ENCODE measurements at regions not wholly inside any gene's neighbourhood (a gene's known extent, or its start where the extent isn't known, plus 50 kb on each side); places are given as distances from the start of the nearest gene placed in this dataset.

- Mint-ChIP-seq H3K36me3 (ENCODE audit: insufficient read depth, unreplicated experiment) (no peaks in the 10 kb centered on the region), H3K4me3 (ENCODE audit: unreplicated experiment) (no peak overlapping the region), H3K27me3 (ENCODE audit: insufficient read depth, unreplicated experiment) (no peaks in the 10 kb centered on the region), H3K9me3 (ENCODE audit: unreplicated experiment) (no peaks in the 10 kb centered on the region), H3K27ac (ENCODE audit: unreplicated experiment) (no peak overlapping the region), H3K4me1 (ENCODE audit: low read depth, unreplicated experiment) (peaks cover 30% of the 10 kb centered on the region)
- no peaks in the 10 kb centered on the region for H3K27me3 ChIP-seq (replicated peaks; ENCODE audit: control insufficient read depth, insufficient read depth, low read length)
- no peaks in the 10 kb centered on the region for H3K36me3 ChIP-seq (ENCODE audit: control insufficient read depth, insufficient read depth, low read length)
- DNase-seq, result no peak
- no peak overlapping the region for H3K4me3 ChIP-seq (ENCODE audit: low read depth, low read length)
- TF ChIP-seq CTCF (IDR thresholded peaks at IDR 0.05; ENCODE audit: insufficient read depth in 1 of 2, low read depth in 1 of 2, low read length in 1 of 2, severe bottlenecking in 1 of 2, unreplicated experiment in 1 of 2), result no peak
- CTCF ChIA-PET, result interaction anchor here (0.5 kb wide), 1 partner anchor 14 kb away, joined by 3 read pairs; no protein-coding TSS in a partner anchor
- BruUV-seq (replicated peaks), result no TSS peak
- intact Hi-C loops (cut with micrococcal nuclease; ENCODE audit: unreplicated experiment), result no loop called here
- peaks cover 23% of the 10 kb centered on the region for H3K4me1 ChIP-seq
- no peaks in the 10 kb centered on the region for H3K9me3 ChIP-seq
- POLR2A ChIA-PET, result no interaction called here
These were observed 108.5 kb downstream of the EVX1 start for GRCh38 chr7:27351137-27351536.

GRCh38 chr7:27351786-27352185 lies 109.2 kb downstream of the EVX1 start:
- H3K4me1 Mint-ChIP-seq (ENCODE audit: low read depth, unreplicated experiment), result peaks cover 30% of the 10 kb centered on the region
- Histone ChIP-seq H3K9me3 (no peaks in the 10 kb centered on the region), H3K36me3 (ENCODE audit: control insufficient read depth, insufficient read depth, low read length) (no peaks in the 10 kb centered on the region), H3K27me3 (replicated peaks; ENCODE audit: control insufficient read depth, insufficient read depth, low read length) (no peaks in the 10 kb centered on the region), H3K4me1 (peaks cover 18% of the 10 kb centered on the region), H3K4me3 (ENCODE audit: low read depth, low read length) (no peak overlapping the region)
- no peak overlapping the region for H3K27ac Mint-ChIP-seq (ENCODE audit: unreplicated experiment)
- H3K4me3 Mint-ChIP-seq (ENCODE audit: unreplicated experiment), result no peak overlapping the region
- TF ChIP-seq CTCF (IDR thresholded peaks at IDR 0.05; ENCODE audit: insufficient read depth in 1 of 2, low read depth in 1 of 2, low read length in 1 of 2, severe bottlenecking in 1 of 2, unreplicated experiment in 1 of 2), result no peak
- H3K36me3 Mint-ChIP-seq (ENCODE audit: insufficient read depth, unreplicated experiment), result no peaks in the 10 kb centered on the region
- CTCF ChIA-PET, result interaction anchor here (0.5 kb wide), 1 partner anchor 15 kb away, joined by 3 read pairs; no protein-coding TSS in a partner anchor
- no TSS peak for BruUV-seq (replicated peaks)
- H3K27me3 Mint-ChIP-seq (ENCODE audit: insufficient read depth, unreplicated experiment), result no peaks in the 10 kb centered on the region
- H3K9me3 Mint-ChIP-seq (ENCODE audit: unreplicated experiment), result no peaks in the 10 kb centered on the region
- POLR2A ChIA-PET, result no interaction called here
- intact Hi-C loops (cut with micrococcal nuclease; ENCODE audit: unreplicated experiment), result no loop called here
- no peak for DNase-seq

DNA sequence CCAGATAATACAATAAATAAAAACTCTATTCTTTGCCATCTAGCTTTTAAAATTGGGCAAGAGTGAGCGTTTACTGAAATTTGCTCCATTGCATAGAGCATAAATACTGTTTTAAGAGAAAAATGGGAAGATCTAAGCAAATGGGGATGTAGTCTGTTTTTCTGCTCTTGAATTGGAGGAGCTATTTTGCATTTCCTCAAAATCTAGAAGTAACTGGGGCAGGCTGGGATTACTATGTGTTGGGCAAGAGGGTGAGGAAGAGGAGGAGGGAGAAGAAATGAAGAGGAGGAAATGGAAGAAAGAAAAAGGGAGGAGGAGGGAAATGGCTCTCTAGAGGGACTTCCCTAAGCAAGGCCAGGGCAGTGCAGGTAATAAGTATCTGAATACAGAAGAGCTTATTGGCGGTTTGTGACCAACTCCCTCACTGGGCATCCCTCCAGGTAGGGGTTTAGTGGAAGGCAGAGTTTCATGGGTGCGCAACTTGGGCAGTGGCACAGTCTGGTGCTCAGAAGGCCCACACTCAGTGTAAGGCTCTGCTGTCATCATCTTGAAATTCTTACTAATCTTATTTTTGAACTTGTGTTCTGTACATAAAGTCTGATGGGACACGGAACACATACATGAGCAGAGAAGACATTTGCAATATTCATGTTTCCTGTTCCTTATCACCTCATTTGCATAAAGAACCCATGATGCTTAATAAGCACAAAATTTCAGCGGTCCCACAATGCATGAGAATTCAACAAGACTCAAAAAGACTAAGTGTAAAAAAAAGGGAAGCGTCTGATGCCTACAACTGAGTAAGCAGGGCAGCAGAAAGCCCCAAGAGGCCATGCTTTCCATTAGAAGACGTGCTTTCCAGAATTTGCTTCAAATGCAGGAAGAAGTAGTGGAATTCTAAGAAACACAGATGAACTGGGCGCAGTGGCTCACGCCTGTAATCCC lies 116.9 kb downstream of the EVX1 start:
- Mint-ChIP-seq H3K27me3 (ENCODE audit: insufficient read depth, unreplicated experiment) (no peaks in the 10 kb centered on the region), H3K9me3 (ENCODE audit: unreplicated experiment) (no peaks in the 10 kb centered on the region), H3K4me3 (ENCODE audit: unreplicated experiment) (no peak overlapping the region), H3K27ac (ENCODE audit: unreplicated experiment) (no peak overlapping the region), H3K36me3 (ENCODE audit: insufficient read depth, unreplicated experiment) (no peaks in the 10 kb centered on the region), H3K4me1 (ENCODE audit: low read depth, unreplicated experiment) (peaks cover 16% of the 10 kb centered on the region)
- DNase-seq, result no peak
- no peaks in the 10 kb centered on the region for H3K9me3 ChIP-seq
- no peak overlapping the region for H3K4me3 ChIP-seq (ENCODE audit: low read depth, low read length)
- no peaks in the 10 kb centered on the region for H3K27me3 ChIP-seq (replicated peaks; ENCODE audit: control insufficient read depth, insufficient read depth, low read length)
- peaks cover 25% of the 10 kb centered on the region for H3K4me1 ChIP-seq
- no TSS peak for BruUV-seq (replicated peaks)
- TF ChIP-seq CTCF (IDR thresholded peaks at IDR 0.05; ENCODE audit: insufficient read depth in 1 of 2, low read depth in 1 of 2, low read length in 1 of 2, severe bottlenecking in 1 of 2, unreplicated experiment in 1 of 2), result no peak
- H3K36me3 ChIP-seq (ENCODE audit: control insufficient read depth, insufficient read depth, low read length), result no peaks in the 10 kb centered on the region
- intact Hi-C loops (cut with micrococcal nuclease; ENCODE audit: unreplicated experiment), result no loop called here
- ChIA-PET CTCF (no interaction called here), POLR2A (no interaction called here)

Measured in Caco-2 (cell line).